Activated CD8-positive, alpha-beta memory T cell treated with anti-CD3 and anti-CD28 coated beads for 48 hours (primary cell): ENCODE measurements at regions not wholly inside any gene's neighbourhood (a gene's known extent, or its start where the extent isn't known, plus 50 kb on each side); places are given as distances from the start of the nearest gene placed in this dataset.

ENCODE experiments used
- DNase-seq, 3 experiments: peaks; one replicate each; pipeline ENCODE4 v3.0.0-alpha.2; 2020; ENCODE audit warnings: low read depth in 2 of 3, low spot score in 2 of 3

GRCh38 chr11:70486731-70487130 lies 88.4 kb downstream of the CTTN start:
- no peak for DNase-seq

DNA sequence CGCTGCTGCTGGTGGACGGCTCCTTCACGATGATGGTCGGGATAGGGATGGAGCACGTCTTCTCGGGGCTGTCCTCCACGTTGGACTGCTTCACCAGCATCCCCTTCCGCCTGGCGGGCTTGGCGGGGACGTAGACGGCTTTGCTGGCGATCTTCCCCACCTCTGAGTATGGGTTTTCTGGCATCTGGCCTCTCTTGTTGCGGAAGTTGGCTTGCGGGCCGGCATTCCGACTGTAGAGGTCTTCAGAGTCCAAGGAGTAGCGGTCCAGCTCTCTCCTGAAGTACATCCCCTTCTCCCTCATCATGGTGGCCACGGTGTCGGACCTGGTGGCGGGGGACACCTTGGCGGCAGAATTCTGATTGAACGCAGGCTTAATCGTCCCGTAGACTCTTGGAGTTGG lies 88.8 kb downstream of the CTTN start:
- DNase-seq = no peak

DNA sequence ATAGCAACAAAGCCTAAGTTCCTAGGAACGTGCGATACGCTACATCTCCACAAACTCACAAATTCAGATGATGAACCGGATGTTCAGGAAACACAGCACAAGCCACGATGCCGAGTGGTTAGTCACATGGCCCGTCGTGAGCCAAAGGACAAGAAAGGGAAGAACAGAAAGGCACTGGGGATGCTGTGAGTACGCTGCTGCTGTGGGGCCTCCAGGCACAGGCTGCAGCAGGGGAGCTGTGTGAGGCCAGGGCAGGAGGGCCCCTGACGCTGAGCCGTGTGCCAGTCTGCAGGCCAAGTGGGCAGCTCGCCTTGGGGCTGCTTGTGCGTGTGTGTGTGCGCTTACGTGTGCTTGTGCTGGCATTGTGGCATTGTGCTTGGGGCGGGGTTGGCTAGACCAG lies 89.4 kb downstream of the CTTN start:
- DNase-seq = no peak

DNA sequence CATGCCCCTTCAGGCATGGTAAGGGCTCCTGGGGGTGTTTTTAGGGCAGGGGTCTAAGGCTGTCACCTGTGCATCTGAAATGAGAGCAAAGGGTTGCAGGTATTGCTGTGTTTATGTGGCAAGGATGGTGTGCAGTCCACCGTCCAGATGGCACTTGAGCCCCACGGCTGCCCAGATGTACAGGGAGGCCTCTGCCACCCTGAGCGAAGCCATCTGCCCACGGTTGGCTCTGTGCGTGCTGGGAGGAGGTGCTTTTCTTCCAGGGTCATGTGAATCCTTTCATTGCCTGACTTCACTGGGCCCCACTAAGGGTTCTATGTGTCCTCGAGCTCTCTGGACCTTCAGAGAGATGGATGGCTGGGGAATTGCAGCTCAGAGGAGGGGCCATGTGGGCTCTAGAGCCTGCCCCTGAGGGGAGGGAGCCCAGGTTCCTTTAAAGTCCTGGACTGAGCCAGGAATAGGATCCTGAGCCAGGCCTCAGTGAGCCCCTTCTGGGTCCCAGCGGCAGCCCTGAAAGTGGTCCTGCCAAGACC lies 89.9 kb downstream of the CTTN start:
- no peak for DNase-seq

- DNase-seq = no peak
Measured at GRCh38 chr11:70489276-70489675, 90.9 kb downstream of the CTTN start.

- peak in 1 of 3 experiments; percentile 25 for DNase-seq
Measured at GRCh38 chr11:70490208-70490607, 91.9 kb downstream of the CTTN start.

DNA sequence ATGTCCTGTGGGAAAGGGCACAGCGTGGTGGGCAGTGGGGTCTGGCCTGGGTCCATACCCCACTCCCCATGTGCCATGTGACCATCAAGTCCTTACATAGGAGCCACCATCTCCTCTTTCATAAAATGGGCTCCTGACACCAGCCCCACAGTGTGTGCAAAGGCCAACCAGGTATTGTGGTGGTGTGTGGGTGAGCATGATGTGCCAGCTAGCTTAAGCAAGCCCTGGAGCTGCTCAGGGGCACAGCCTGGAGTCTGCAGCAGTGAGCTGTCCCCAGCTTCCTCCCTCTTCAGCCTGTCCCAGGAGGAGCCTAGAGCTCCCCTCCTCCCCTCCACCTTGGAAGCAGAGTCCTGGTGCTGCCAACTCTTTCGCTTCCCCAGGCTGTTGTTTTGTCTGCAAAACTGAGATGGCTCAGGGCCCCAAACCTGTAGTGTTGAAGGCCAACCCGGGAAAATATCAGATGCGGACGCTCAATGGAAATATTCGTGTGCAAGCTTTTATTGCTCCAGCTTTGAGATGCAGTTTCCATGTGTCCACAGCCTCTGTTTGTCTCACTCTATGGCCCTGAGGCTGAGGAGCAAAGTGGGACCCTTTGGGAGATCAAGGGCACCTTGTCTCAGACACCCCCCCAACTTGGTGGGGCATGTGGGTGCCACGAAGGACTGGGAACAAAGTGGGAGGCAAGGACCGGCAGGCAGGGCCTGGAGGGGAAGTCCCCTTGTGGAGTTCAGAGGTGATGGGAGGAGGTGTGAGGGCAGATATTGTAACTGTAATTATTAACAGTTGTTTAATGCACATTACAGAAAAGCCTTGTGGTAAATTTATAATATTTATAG lies 92.6 kb downstream of the CTTN start:
- no peak for DNase-seq

DNA sequence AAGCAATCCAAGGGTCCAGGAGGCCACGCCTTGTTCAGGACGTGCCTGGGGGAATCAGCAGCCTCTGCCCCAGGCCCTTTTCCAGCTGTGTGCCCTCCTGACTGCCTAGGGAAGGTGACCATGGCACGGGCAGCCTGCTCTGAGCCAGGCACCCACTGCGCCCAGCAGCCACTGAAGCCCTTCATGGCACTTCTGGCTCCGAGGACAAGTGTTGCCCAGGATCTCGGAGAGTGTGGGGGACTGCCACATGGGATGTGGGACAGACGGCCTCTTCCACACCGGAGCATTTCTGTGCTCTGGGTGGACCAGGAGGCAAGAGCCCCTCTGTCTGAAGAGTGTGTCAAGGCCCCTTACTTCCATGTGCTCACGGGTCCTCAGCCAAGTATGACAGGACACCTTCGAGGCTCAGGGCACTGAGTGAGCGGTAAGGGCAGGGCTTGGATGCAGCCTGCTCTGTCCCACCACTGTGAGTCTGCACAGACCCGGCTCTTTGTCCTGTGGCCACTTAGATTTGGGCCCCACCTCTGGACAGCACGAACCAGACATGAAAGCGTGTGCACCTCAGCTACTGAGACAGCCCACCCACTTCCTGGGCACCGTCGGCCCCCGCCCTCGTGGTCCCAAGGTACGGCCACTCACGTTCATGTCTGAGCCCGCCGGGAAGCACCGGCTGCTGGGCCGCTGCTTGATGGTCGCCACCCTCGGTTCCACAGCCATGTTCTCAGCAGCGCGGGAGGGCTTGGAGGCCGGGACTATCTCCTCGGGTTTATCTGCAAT lies 93.6 kb downstream of the CTTN start:
- DNase-seq = no peak

DNA sequence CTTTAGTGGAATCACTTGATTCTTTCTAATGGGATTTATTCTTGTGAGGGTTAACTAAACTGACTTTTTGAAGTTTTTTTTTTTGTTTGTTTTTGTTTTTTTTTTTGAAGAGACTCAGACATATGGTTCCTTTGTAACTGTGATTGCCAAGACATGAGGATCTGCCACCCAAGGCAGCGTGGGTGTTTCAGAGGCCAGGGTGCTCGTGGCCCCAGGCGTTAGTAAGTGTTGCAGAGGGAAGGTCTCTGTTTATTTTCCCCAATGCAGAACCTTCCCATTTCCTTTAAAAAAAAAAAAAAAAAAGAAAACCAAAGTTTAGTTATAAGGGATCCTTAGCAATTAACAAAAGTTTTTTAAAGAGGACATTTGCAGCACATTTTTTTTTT lies 94.8 kb downstream of the CTTN start:
- DNase-seq = no peak

GRCh38 chr11:70493891-70494290 lies 95.6 kb downstream of the CTTN start:
- no peak for DNase-seq

GRCh38 chr11:70494559-70495350 lies 96.4 kb downstream of the CTTN start:
- DNase-seq = no peak

- DNase-seq = no peak
Measured at GRCh38 chr11:70495351-70496310, 97.3 kb downstream of the CTTN start.

DNA sequence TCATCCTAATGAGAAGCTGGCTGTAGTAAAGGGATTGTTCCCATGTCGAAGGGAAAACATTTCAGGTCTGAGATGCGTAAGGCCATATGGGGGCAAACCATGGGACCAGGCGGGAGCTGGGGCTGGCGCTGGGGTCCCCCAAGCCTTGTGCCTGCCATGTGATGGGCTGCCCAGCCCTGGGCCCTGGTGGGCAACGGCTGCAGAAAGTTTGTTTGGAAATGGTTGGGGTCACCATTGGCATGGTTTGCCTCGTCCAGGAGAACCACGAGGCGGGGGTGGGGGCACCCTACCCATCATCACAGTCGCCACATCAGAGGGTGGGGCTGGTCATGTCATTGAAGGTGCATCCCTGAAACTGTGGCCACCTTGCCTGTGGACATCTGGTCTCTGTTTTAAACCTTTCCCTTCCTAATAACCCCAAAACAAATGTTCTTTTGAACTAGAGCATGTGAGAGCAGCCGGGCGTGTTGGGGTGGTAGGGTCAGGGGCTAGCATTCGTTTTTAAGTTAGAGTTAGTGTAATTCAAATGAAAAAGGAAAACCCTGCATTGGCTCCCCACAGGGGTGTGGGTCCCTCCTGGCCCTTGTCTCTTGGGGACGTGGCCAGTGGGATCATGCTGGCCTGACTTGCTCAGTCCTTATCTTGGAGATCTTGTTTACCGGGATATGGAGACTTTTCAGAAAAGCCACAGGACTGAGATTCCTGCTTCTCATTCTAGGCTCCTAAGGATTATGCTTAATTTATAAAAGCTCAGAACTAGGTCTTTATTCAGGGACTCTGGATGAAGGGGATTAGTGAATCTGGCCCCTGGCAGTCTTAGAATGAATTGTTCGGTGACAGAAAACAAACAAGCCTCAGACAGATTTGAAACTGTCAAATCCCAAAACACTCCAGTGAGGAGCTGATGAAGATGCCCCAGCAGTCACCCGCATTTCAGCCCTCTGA lies 98.5 kb downstream of the CTTN start:
- no peak for DNase-seq

DNA sequence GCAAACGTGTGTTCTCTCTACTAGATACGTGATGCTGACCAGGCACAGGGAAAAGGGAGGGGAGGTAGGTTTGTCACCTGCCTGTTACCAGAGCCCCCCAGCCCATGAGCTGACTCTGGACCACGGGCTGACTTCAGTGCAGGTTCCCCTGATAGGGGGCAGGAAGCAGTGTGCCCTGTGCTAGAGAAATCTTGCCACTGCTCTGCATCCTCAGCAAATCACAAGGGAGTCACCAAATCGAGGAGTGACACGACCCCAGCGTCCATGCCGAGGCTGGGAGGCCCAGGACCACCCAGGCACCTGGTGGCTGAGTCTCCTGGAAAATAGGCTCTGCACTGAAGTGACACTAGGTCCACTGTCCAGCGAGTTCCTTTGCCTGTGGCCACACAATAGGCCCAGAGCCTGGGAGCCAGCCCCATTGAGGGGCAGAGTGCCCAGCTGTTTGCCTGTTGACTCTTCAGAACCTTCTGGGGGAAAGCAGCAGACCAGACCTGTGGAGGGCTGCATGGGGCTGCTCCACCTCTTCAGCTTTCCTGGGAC lies 99.3 kb downstream of the CTTN start:
- DNase-seq = no peak

- DNase-seq = no peak
Measured at GRCh38 chr11:70498171-70498571, 99.8 kb downstream of the CTTN start.

GRCh38 chr11:70498976-70499801 lies 100.9 kb downstream of the CTTN start:
- no peak for DNase-seq

DNA sequence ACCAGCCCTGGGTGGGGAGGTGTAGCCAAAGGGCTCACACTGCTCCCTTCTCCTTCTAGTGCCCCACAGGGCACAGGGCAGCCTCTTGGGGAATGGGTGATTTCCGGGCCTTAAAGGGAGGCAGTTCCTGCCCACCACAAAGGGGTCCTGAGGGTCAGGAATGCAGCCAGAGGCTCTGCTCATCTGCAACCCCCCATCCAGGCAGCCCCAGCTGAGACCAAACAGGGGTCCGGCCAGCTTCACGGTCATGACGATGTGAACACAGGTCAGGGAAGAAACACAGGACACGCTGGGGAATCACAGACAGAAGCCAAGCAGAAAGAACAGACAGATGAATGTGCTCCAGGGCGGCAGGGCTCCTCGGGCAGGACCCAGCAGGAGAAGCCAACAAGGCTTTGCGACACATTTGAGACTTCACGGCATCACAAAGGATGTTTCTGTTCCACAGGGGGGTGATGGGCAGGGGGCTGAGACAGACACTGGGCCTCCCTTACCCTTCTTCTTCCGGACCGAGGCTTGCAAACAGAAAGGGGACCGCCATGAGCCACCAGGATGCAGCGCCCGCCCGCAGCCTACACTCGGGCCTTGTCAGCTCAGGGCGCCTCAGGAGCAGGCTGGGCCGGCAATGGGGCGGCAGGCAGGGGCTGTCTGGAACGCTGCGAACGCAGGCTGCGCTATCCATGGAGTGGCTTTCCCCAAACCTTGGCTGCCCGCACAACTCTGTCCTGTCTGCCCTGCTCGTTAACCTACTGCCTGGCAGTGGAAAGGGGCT lies 101.9 kb downstream of the CTTN start:
- no peak for DNase-seq
